HG03432 (cell line): ENCODE measurements at regions not wholly inside any gene's neighbourhood (a gene's known extent, or its start where the extent isn't known, plus 50 kb on each side); places are given as distances from the start of the nearest gene placed in this dataset.
"Not testable (repeated sequence)": the region's sequence is repeated elsewhere in the genome, so short reads cannot be mapped to it uniquely, and the experiment has no call there.

ENCODE experiments used
- ATAC-seq: cut with Tn5 transposase; IDR thresholded peaks from one replicate; pipeline ENCODE4 v1.9.1; 2021; ENCODE audit warnings: mild to moderate bottlenecking, moderate library complexity; ENCODE audit not compliant: unreplicated experiment

DNA sequence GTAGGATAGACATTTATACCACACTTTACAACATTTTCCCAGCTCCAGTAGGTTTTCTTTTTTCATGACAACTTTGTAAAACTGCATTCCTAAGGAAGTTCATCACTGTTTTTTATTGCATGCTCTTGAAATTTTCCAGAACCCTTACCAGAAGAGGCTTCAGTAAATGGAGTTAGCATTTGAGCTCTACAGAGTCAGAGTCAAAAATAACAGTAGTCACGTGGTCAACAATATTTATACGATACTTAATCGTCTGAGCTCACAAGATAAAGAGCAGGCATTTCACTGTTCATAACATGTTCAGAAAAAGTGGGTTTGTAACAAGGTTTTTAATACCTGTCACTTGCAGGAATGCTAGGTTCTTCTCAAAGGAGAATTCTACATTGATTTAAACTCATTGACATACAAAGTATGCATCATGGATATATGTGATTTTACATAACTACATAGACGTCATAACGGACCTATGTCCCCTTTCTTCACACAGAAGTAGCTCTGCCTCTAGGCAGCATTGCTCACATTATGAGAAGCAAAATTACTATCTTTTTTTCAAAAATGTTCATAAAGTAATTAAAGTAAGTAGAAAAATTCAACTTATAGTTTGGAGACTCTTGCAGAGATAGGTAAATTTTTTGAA lies 187.0 kb upstream of the COL3A1 start:
- ATAC-seq, result no peak

DNA sequence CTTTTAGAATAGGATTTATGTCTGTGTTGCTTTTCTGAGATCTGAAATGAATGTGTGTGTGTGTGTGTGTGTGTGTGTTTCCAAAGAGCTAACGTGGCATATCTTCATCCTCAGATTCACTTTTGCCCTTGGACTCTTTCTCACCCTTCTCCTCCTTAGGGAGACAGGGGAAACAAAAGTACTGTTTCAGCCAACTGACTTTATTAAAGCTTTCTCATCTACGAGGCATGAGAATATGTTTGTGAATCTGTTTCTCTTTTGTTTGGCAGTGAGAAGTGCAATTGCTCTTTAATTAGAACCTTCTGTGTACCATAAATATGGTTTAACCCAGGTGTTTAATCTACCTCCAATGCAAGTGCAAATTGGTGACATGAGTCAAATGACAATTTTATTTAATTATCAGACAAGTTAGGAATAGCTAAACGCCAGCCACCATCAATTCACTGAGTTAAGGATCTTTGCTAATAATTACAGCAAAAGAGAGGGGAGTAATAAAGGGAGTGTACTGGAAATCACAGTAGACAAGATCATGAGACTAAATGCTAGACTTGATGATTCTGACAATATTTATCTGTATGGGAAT lies 186.4 kb upstream of the COL3A1 start:
- ATAC-seq, result no peak

DNA sequence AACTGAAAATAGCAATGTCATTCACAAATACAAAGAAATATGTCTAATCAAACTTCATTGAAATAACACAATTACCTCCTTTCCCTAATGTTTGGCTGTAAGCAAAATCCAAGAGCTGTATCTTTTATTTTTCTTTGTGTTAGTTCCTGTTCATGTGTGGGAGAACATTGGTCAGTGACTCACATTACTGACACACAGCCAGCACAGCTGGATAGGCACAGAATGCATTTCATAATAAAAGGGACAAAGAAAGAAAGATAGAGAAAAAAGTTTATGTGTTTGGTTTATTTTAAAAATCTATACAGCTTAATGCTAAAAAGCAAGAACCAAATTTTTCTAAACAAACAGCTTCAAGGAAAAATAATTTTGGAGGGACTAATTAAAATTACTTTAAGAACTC lies 185.6 kb upstream of the COL3A1 start:
- no peak for ATAC-seq

- no peak for ATAC-seq
These were observed 184.2 kb upstream of the COL3A1 start for GRCh38 chr2:188789951-188790350.

- not testable (repeated sequence) for ATAC-seq
These were observed 179.7 kb upstream of the COL3A1 start for GRCh38 chr2:188794453-188794852.

- no peak for ATAC-seq
These were observed 178.4 kb upstream of the COL3A1 start for GRCh38 chr2:188795762-188796161.

- no peak for ATAC-seq
These were observed 176.8 kb upstream of the COL3A1 start for GRCh38 chr2:188797371-188797770.

DNA sequence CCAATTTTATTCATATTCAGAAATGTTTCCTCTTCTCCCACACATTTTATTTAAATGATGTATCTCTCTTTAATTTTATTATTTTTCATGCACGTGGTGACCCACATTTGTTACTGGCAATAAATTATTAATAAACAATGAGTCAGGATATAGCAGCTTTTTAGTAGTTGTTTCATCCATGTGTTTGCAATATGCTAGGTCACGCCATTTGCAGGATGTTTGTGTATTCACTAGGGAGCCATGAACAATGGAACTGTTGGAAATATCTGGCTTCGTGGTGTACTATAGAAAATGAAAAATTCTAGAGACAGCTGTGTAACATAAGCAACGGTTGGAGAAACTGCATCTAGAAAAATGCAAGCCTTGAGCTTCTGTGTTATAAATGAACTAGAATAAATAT lies 176.0 kb upstream of the COL3A1 start:
- no peak for ATAC-seq

GRCh38 chr2:188805219-188805618 lies 169.0 kb upstream of the COL3A1 start:
- ATAC-seq, result no peak

GRCh38 chr2:188808947-188809355 lies 165.2 kb upstream of the COL3A1 start:
- no peak for ATAC-seq

DNA sequence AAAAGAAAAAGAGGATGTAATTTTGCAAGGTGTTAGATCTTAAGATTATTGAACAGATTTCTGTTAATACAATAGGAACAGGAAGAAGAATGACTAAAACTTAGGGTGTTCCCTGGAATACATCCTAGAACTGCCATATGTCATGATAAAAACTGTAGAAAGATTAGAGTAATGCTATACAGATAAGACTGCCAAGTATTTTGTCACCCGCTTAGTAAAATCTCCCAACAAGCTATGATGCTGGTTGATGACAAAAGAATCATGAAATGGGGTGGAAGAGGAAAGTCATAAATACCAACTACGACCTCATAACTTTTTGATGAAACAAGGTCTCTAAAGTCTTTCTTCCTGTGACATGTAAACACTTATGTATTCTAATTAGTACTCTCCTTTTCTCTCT lies 163.6 kb upstream of the COL3A1 start:
- ATAC-seq, result no peak

DNA sequence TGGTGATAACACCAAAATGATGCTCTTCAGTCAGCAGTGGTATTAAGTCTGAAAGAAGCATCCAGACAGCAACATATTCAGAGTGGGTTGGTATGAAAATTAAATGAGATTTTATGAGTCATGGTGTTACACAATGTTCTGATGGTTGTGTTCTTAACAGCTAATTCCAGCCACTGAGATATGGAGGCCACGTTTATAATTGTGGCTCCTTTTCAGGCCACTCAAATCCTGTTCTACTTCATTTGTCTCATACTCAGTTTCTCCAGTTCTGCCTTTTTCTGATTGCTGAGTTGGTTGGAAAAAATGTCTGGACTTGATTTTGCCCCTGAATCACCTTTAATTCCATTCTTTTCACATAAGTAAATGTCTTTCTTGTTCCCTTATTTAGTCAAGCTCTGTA lies 162.7 kb upstream of the COL3A1 start:
- no peak for ATAC-seq

DNA sequence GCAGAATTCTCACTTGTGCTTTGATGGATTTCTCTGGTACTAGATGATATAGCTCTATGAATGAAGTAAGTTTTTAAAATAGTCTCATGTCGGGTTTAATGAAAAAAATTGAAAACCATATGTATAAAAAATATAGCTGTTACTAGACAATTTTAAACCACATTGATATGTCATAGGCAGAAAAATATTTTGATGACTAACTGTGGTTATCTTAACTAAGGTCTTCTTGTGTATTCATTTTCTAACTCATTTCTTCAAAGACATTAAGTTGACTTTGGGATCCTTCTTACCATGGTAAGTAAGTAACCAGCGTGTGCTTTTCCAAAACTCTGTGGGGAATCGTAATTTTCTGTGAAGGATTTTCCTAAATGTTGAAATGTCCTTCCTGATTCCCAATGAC lies 160.9 kb upstream of the COL3A1 start:
- no peak for ATAC-seq

DNA sequence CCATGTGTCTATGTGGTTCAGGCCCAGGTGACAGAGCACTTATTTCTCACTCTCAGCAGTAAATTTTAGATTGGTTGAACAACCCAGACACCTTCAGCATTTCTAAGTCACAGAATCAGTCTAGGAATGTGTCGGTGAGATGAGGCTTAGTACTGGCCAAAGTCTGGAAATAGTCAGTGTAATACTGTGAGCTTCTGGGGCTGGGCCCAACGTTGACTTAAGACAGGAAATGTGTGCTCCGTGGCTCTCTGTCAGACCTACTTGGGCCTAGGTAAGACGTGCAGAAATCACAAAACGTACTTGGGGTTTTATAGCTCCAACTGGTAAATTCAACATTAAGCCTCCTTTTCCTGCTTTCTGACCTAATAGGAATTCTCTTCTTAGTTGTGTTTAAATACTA lies 160.3 kb upstream of the COL3A1 start:
- ATAC-seq, result no peak

GRCh38 chr2:188819011-188819410 lies 155.2 kb upstream of the COL3A1 start:
- no peak for ATAC-seq

DNA sequence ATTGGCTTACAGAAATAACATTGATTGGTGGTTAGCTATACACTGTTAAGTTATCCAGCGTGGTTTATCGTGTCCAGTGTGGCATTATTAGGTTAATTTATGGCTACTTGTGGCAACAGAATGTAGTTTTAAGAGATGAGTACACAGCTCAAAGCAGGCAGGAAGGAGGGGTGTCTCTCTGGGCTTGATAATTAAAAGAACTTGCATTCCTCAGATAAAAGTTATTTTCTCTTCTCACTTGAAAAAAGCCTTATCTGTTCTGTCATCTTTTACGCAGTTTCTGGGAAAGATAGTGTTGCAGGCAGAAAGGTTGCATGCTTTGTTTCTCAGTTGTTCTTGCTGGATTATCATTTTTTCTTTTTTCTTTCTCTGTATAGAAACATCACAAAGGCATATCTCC lies 154.4 kb upstream of the COL3A1 start:
- no peak for ATAC-seq

- ATAC-seq, result no peak
These were observed 153.6 kb upstream of the COL3A1 start for GRCh38 chr2:188820576-188820975.

DNA sequence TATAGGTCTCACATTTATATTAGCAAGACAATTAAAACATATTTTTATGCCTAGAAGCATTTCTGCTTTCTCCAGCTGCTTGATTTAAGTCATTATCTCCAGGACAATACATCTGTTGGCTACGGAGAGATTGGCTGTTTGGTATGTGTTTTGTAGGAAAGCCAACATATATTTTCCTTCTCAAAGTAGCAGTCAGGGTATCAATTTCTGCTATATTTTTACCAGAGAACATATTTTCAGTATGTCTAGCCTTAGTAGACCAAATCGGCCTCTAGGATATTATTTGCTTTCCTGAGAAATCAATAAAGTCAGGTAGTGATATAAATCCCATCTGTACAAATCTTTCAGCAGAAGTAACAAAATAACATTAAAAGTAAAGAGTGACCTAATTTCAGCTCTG lies 150.0 kb upstream of the COL3A1 start:
- no peak for ATAC-seq

GRCh38 chr2:188833331-188833730 lies 140.8 kb upstream of the COL3A1 start:
- no peak for ATAC-seq

DNA sequence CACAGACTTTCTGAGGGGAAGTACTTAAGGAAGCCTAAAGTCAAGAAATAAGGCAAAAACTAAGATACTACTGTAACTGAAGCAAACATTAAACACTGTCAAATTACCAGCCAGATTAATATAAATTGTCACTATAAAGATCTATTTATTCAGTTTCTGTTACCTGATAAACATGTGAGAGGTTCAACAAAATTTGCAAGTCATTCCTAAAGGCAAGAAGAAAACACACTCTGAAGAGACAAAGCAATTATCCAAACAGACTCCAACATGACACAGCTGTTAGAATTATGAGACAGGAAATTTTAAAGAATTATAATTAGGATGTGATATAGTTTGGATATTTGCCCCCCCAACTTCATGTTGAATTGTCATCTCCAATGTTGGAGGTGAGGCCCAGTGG lies 140.4 kb upstream of the COL3A1 start:
- no peak for ATAC-seq

DNA sequence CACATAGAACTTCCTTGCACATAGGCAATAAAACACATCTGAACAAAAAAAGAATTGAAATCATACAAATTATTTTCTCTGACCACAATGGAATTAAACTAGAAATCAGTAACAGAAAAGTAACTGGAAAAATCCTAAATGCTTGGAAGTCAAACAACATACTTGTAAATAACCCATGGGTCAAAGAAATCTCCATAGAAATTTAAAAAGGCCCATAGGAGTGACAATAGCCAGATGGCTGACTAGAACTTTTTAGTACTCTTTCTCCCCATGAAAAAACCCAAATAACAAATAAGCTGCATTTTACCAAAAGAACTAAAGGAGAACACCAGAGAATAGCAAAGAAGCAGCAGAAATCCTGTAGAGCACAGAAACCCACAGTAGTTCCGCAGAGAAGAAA lies 139.2 kb upstream of the COL3A1 start:
- no peak for ATAC-seq

- ATAC-seq, result no peak
These were observed 138.4 kb upstream of the COL3A1 start for GRCh38 chr2:188835821-188836220.

DNA sequence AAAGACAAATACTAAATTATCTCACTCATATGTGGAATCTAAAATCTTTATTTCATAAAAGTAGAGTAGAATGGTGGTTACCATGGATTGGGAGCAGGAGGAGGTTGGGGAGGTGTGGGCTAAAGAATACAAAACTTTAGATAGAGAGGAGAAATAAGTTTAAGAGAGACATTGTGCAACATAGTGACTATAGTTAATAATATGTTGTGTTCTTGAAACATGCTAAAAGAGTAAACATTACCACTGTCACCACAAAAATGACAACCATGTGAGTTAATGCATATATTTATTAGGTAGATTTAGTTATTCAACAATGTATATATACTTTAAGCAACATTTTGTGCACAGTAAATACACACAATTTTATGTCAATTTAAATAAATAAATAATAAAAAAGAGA lies 128.5 kb upstream of the COL3A1 start:
- ATAC-seq, result no peak
